GM19395 (cell line): ENCODE measurements at regions not wholly inside any gene's neighbourhood (a gene's known extent, or its start where the extent isn't known, plus 50 kb on each side); places are given as distances from the start of the nearest gene placed in this dataset.

Experiments
- ATAC-seq: cut with Tn5 transposase; IDR thresholded peaks from one replicate; pipeline ENCODE4 v1.9.1; 2021; ENCODE audit warnings: mild to moderate bottlenecking, moderate library complexity; ENCODE audit not compliant: unreplicated experiment

- no peak for ATAC-seq
These were observed 249.1 kb downstream of the COL12A1 start for GRCh38 chr6:74956559-74957428.

GRCh38 chr6:74953708-74954107 is 252.1 kb downstream of the COL12A1 start:
- no peak for ATAC-seq

- ATAC-seq: no peak
These were observed 258.9 kb downstream of the COL12A1 start for GRCh38 chr6:74946961-74947360.

- no peak for ATAC-seq
These were observed 263.7 kb downstream of the COL12A1 start for GRCh38 chr6:74942130-74942529.

- ATAC-seq: no peak
These were observed 264.4 kb downstream of the COL12A1 start for GRCh38 chr6:74941424-74941823.

GRCh38 chr6:74939721-74940620 is 265.9 kb downstream of the COL12A1 start:
- ATAC-seq: no peak

GRCh38 chr6:74939151-74939708 is 266.6 kb downstream of the COL12A1 start:
- peak; percentile 46 for ATAC-seq

- no peak for ATAC-seq
These were observed 267.9 kb downstream of the COL12A1 start for GRCh38 chr6:74937936-74938335.

GRCh38 chr6:74936886-74937285 is 269.0 kb downstream of the COL12A1 start:
- ATAC-seq: no peak

GRCh38 chr6:74932232-74932888 is 273.5 kb downstream of the COL12A1 start:
- no peak for ATAC-seq

GRCh38 chr6:74931558-74931957 is 274.3 kb downstream of the COL12A1 start:
- no peak for ATAC-seq

GRCh38 chr6:74928203-74928602 is 277.6 kb downstream of the COL12A1 start:
- ATAC-seq: no peak

GRCh38 chr6:74927299-74927698 is 278.6 kb downstream of the COL12A1 start:
- ATAC-seq: no peak

- ATAC-seq: peak; percentile 87
These were observed 280.2 kb downstream of the COL12A1 start for GRCh38 chr6:74925683-74926082.

- no peak for ATAC-seq
These were observed 291.0 kb downstream of the COL12A1 start for GRCh38 chr6:74914888-74915287.

- no peak for ATAC-seq
These were observed 293.6 kb downstream of the COL12A1 start for GRCh38 chr6:74912234-74912633.

- no peak for ATAC-seq
These were observed 303.0 kb downstream of the COL12A1 start for GRCh38 chr6:74902846-74903245.

GRCh38 chr6:74902089-74902488 is 303.8 kb downstream of the COL12A1 start:
- no peak for ATAC-seq

- ATAC-seq: no peak
These were observed 304.3 kb downstream of the COL12A1 start for GRCh38 chr6:74901576-74901975.

GRCh38 chr6:74899416-74899815 is 306.4 kb downstream of the COL12A1 start:
- ATAC-seq: no peak

- no peak for ATAC-seq
These were observed 313.8 kb downstream of the COL12A1 start for GRCh38 chr6:74892091-74892490.
